Kidney (tissue), 13 donors: ENCODE measurements at regions not wholly inside any gene's neighbourhood (a gene's known extent, or its start where the extent isn't known, plus 50 kb on each side); places are given as distances from the start of the nearest gene placed in this dataset.

ENCODE experiments used
- DNase-seq, 5 donors: peaks; one replicate each; pipeline ENCODE4 v3.0.0-alpha.2; 2013 to 2020
- FAIRE-seq: peaks from 2 replicates; lab custom pipeline; 2012; peaks lifted over from hg19 to GRCh38; lab: Jason Lieb, UNC
- H3K27ac ChIP-seq, 2 donors: one replicate each; pipeline ENCODE4 v1.7.0; 2013; ENCODE audit warnings: low read depth in 2 of 2, low read length in 2 of 2, inconsistent platforms in 1 of 2
- H3K27me3 ChIP-seq: one replicate; pipeline ENCODE4 v1.7.1; 2013; ENCODE audit warnings: low read length, inconsistent platforms; ENCODE audit not compliant: control insufficient read depth, insufficient read depth
- H3K36me3 ChIP-seq, 3 donors: one replicate each; pipeline versions ENCODE4 v1.7.0 to v1.7.1; 2013; ENCODE audit warnings: low read length in 3 of 3, control low read depth in 1 of 3, inconsistent platforms in 1 of 3; ENCODE audit not compliant: insufficient read depth in 3 of 3, control insufficient read depth in 2 of 3
- H3K4me1 ChIP-seq, 3 donors: one replicate each; pipeline versions ENCODE4 v1.7.0 to v1.7.1; 2013; ENCODE audit warnings: low read length in 3 of 3, inconsistent platforms in 1 of 3, low read depth in 1 of 3; ENCODE audit not compliant: control insufficient read depth in 2 of 3, insufficient read depth in 2 of 3
- H3K4me3 ChIP-seq, 3 donors: one replicate each; pipeline versions ENCODE4 v1.7.0 to v1.8.1; 2013; ENCODE audit warnings: low read length in 3 of 3, control low read depth in 1 of 3, inconsistent platforms in 1 of 3
- H3K9ac ChIP-seq, 3 donors: one replicate each; pipeline versions ENCODE4 v1.7.0 to v1.7.1; 2013; ENCODE audit warnings: low read length in 3 of 3, control low read depth in 1 of 3, inconsistent platforms in 1 of 3
- H3K9me3 ChIP-seq, 3 donors: one replicate each; pipeline versions ENCODE4 v1.7.0 to v1.7.1; 2013; ENCODE audit warnings: low read length in 3 of 3, control low read depth in 1 of 3, inconsistent platforms in 1 of 3; ENCODE audit not compliant: control insufficient read depth in 2 of 3, insufficient read depth in 1 of 3
- intact Hi-C: fragments of 100-400 bp; cut with DNase I; formaldehyde crosslinking; loops from one replicate; pipeline ENCODE4 v1.11.1; 2022
- TF ChIP-seq, protein P1 (sequence below): IDR thresholded peaks from 3 replicates; pipeline ENCODE4 v1.5.1; 2012; ENCODE audit warnings: mild to moderate bottlenecking, moderate library complexity, borderline replicate concordance; ENCODE audit not compliant: insufficient read depth; ENCODE audit errors: extremely low read depth
- donor health status: control.
- donor health status: control.
- donor health status: control.
- donor health status: control.
- donor health status: control.
- donor health status: DM: yes; HTN: yes; CAD: no.
- donor health status: Normal renal cell carcinoma (clear cell type).

DNA sequence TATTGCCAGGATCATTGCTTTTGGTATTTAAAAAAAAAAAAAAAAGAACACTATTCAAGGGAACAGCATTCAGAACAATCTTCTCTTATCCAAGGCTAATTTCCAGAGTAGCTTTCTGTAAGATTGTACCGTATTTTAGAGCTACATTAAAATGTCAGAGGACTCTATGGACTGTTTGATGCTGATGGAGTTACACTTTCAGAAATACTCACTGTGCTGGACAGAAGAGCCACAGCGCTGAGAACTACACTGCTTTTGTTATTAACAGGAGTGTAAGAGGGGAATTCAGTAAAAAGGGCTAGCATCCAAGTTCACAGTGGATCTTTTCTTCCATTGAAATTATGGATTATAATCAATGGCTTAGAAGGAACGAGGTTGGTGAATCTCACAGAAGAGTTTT is 247.7 kb downstream of the AHR start:
- Histone ChIP-seq H3K4me3 (no peak overlapping the region), H3K9ac (no peak overlapping the region), H3K9me3 (no peaks in the 10 kb centered on the region), H3K4me1 (no peaks in the 10 kb centered on the region), H3K27ac (no peak overlapping the region), H3K27me3 (no peaks in the 10 kb centered on the region), H3K36me3 (no peaks in the 10 kb centered on the region)
- FAIRE-seq: no peak
- DNase-seq: peak in 1 of 5 donors; percentile 26
- TF ChIP-seq, protein P1, sequence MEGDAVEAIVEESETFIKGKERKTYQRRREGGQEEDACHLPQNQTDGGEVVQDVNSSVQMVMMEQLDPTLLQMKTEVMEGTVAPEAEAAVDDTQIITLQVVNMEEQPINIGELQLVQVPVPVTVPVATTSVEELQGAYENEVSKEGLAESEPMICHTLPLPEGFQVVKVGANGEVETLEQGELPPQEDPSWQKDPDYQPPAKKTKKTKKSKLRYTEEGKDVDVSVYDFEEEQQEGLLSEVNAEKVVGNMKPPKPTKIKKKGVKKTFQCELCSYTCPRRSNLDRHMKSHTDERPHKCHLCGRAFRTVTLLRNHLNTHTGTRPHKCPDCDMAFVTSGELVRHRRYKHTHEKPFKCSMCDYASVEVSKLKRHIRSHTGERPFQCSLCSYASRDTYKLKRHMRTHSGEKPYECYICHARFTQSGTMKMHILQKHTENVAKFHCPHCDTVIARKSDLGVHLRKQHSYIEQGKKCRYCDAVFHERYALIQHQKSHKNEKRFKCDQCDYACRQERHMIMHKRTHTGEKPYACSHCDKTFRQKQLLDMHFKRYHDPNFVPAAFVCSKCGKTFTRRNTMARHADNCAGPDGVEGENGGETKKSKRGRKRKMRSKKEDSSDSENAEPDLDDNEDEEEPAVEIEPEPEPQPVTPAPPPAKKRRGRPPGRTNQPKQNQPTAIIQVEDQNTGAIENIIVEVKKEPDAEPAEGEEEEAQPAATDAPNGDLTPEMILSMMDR: no peak
- intact Hi-C loops: no loop called here

DNA sequence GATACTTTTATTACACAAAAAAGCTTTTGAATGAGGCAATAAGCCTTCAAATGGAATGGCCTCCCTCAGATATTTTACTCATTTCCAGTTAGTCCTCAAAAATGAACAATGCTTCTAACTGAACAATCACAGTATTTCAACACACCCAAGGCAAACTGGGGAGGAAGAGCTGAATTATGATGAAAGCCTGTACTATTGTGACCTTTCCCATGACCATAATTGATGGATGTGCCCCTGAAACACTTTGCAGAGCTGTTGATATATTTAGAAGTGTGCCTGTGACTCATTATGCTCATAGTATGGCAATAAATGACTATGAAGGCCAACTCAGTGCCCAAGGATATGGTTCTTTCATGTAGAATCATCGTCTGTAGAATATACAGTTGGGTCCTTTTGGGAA is 248.1 kb downstream of the AHR start:
- no peaks in the 10 kb centered on the region for H3K27me3 ChIP-seq
- intact Hi-C loops: no loop called here
- H3K9me3 ChIP-seq: no peaks in the 10 kb centered on the region
- no peaks in the 10 kb centered on the region for H3K4me1 ChIP-seq
- no peak overlapping the region for H3K4me3 ChIP-seq
- no peak overlapping the region for H3K27ac ChIP-seq
- H3K9ac ChIP-seq: no peak overlapping the region
- no peak for DNase-seq
- FAIRE-seq: no peak
- TF ChIP-seq, protein P1: no peak
- H3K36me3 ChIP-seq: no peaks in the 10 kb centered on the region

DNA sequence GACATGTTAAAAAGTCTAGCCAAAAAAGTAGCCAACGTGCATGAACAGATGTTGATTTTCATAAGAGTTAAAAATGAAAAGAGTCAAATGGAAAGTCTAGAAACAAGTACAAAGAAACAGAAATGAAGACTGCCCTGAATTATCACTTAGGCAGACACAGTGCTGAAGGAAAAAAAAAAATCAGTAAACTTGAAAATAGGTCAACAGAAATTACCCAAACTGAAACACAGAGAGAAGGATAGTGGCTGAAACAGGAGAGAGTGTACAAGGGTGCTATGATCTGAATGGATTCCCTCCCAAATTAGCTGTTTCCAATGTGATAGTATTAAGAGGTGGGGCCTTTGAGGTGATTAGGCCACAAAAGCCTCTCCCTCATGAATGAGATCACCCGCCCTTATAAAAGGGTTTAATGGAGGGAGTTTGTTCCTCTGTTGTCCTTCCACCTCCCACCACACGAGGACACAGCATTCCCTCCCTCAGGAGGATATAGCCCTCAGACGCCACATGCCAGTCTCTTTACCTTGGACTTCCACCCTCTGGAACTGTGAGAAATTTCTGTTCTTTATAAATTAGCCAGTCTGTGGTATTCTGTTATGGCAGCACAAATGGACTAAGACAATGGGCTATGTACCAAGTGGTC is 249.7 kb downstream of the AHR start:
- TF ChIP-seq, protein P1: no peak
- intact Hi-C loops: no loop called here
- no peaks in the 10 kb centered on the region for H3K36me3 ChIP-seq
- no peaks in the 10 kb centered on the region for H3K27me3 ChIP-seq
- H3K9me3 ChIP-seq: no peaks in the 10 kb centered on the region
- no peak for FAIRE-seq
- H3K27ac ChIP-seq: no peak overlapping the region
- no peaks in the 10 kb centered on the region for H3K4me1 ChIP-seq
- no peak overlapping the region for H3K9ac ChIP-seq
- H3K4me3 ChIP-seq: no peak overlapping the region
- no peak for DNase-seq

DNA sequence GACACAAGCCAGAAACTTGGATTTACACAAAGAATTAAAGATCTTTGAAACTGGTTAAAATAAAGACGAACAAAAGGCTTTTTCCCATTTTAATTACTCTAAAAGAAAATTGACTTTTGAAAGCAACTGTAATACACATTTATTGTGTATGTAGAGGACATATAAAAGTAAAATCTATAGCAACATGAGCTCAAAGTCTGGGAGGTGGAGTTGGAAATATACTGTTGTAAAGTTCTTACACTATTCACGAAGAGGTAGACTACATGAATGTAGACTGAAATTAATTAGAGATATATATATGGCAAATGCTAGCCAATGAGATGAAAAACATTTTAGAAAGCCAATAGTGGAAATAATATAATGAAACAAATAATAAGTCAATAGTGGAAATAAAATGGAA is 251.0 kb downstream of the AHR start:
- H3K36me3 ChIP-seq: no peaks in the 10 kb centered on the region
- H3K4me1 ChIP-seq: no peaks in the 10 kb centered on the region
- H3K9me3 ChIP-seq: no peaks in the 10 kb centered on the region
- H3K9ac ChIP-seq: no peak overlapping the region
- DNase-seq: no peak
- intact Hi-C loops: no loop called here
- H3K27me3 ChIP-seq: no peaks in the 10 kb centered on the region
- no peak for FAIRE-seq
- H3K27ac ChIP-seq: no peak overlapping the region
- no peak overlapping the region for H3K4me3 ChIP-seq
- TF ChIP-seq, protein P1: no peak
